Stimulated activated CD8-positive, alpha-beta memory T cell treated with anti-CD3 and anti-CD28 coated beads, Interleukin-15, amount 100 ng/mL, for 1 hour (primary cell): ENCODE measurements at regions not wholly inside any gene's neighbourhood (a gene's known extent, or its start where the extent isn't known, plus 50 kb on each side); places are given as distances from the start of the nearest gene placed in this dataset.

Experiments used
- DNase-seq: peaks from one replicate; pipeline ENCODE4 v3.0.0-alpha.2; 2020; ENCODE audit warnings: low read depth

DNA sequence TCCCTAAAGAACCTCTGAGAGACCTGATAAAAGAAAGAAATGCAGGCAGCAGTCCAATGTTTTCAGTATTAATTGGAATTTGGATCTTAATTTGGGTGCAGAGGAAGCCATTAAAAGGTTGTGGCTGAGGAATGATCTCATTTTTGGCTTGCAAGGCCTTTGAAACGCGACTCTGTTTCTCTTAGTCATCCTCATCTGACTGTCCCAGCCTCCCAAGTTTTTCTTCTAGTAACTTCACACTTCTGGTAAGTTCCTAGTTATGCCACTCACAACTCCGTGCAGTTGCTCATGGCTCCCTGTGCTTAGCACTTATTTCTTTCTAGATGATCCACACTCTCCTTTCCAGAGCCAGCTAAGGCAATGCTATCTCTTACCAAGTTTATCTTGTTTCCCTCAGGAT lies 147.4 kb upstream of the USP24 start:
- DNase-seq = no peak

DNA sequence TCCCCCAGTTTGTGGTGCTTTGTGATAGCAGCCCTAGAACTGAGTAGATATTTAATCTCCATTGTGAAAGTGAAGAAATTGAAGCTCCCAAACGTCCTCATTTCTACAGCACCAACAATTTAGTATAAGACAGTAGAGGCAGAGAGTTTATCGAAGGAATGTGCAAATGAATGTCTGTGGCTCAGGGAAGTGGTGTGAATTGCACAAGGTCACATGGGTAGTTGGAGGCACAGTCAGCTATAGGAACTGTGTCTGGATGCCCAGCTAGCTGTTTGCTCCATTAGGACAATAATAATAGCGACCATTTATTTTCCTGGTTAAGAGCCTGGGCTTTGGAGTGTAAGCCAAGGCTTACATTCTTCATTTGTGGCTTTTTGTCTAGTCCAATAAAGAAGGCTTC lies 144.4 kb upstream of the USP24 start:
- no peak for DNase-seq

DNA sequence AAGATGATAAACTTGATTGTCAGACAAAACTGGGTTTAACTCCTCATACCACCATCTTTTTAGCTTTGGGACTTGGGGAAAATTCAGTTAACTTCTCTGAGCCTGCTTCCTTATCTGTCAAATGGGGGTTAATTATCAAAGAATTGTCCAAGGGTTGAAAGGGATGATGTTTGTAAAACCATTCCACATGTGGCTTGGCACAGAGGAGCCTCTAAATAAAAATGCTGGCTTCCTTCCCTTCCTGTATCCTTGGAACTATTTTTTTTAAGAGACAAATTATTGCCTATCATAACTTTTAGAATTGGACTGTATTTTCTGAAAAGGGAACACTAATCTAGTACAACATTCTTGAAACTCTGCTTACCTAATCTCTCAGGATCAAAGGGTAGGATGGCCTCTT lies 143.4 kb upstream of the USP24 start:
- no peak for DNase-seq

DNA sequence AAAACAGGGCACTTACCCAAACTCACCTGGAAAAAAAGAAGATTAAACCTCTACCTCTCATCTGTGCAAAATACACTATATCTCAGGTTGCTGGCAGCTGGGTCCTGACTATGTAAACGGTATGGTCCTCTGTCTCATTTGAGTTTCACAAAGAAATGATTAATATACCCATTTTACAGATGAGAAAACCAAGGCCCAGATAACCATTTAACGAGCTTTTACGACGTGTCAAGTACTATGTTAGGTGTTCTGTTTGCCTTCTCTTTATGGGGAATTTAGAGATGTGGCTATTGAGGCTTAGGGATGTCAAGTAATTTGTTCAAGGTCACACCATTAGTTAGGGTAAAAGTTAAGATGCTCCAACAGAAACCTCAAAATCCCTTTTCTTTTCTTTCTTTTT lies 140.4 kb upstream of the USP24 start:
- no peak for DNase-seq

DNA sequence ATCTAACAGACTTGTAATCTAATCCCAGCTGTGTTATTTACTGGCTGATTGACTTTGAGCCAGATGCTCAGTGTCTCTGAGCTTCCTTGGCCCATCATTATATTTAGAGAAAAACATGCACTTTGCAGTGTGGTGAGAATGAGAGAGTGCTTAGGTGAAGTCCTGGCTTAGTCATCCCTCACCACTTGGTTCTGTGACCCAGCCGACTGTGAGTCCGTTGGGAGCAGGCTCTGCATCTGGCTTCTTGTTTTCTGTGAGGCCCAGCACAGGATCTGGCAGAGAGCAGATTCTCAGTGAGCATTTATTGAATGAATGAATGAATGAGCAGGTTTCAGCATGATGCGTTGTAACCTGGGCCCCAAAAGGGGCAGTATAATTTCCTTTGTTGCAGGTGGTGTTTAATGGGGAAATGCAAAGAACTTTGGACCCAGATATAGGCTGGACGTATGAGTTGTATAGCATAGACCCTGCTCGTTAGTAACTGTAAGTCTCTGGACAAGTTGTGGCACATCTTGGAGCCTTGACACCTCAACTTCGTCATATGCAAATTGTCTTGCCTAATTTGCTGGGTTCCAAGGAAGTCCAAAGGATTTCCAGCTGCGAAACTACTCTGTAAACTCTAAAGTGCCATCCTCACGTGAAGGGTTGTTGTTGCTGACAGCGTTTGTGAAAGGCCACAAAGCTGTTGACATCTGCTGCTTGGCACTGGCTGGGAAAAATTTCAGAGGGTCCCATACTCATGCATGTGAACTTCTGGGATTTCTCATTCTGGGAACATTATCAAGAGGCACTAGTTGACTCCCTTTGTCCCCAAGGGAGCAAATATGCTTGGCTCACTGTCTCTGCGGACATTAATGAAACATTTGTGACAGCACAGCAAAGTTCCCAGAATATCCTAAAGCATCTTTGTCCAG lies 138.8 kb upstream of the USP24 start:
- no peak for DNase-seq

DNA sequence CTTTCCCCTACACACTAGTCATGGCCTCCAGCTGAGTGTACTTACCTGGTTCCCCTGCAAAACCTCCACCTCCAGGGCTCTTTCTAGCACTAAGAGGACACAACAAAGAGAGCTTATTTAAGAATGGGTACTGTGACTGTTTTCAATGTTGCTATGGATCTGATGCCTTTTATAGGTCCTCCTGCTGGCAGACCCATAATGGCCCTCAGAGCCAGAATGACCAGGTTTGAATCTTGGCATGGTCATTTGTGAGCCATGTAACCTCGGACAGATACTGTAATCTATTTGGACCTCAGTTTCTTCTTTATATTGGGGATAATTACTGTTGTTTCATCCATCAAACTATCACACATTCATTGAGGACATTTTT lies 137.6 kb upstream of the USP24 start:
- no peak for DNase-seq

DNA sequence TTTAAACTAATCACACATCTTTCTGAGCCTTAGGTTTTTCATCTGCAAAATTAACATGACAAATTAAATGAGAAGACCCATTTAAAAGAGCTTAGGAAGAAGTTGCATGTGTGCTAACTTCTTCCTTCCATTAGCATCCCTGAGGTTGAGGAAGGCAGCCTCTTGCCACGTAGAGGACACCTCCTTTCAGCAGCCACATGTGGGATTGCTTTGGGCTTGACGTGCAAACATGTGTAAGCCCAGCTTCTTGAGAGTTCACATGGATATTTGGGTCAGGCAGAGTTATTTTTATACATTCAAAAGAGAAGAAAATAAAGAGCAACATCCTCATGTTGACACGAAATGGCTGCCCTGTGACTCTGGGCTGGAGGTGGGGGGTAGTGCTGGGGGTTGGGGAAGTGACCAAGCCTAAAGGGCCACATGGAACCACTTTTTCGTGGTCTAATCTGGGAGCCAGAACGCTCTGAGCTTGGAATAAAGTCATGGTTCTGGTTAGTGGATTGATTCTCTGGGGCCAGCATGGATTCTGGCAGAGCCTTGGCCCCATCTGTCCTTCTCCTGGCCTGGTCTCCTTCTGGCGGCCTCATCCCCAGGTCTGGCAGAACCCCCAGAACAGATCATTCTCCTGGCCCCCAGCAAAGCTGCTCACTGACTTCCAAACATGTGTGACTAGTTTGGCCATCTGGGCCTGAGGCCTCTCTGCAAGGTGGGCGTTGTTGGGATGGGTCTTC lies 137.1 kb upstream of the USP24 start:
- no peak for DNase-seq

DNA sequence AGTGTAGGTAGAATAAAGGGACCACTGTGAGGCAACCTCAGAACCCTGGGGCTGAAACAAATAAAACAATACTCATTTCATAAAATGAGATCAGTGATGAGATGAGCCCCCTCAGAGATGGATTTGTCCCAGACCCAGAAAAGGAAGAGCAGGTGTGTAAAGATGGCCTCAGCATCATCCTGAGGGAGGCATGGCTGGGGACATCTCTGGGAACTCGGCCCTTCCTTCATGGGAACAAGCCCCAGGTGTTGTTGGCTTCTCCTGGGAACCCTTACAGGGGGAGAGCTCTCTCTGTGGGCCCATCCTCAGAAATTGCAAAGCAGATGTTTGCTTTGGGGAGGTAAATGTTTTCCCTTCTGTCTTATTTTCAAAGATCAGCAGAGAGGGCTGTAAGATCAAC lies 133.2 kb upstream of the USP24 start:
- DNase-seq = no peak

DNA sequence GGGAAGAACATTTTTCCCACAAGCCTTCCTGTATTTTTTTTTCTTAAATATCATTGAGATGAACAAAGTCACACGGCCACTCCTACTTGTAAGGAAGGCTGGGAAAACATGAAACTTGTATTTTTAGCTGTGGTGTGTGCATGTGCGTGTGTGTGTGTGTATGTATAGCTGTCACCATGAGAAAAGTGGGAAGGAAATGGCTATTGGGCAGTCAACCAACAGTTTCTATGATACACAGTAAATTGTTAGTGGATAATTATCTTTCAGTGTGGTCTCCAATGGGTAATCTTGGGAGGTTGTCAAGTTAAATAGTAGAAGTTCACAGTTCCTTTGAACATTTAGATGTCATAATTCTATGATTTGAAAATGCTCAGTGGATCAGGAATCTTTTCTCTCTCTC lies 132.7 kb upstream of the USP24 start:
- no peak for DNase-seq

DNA sequence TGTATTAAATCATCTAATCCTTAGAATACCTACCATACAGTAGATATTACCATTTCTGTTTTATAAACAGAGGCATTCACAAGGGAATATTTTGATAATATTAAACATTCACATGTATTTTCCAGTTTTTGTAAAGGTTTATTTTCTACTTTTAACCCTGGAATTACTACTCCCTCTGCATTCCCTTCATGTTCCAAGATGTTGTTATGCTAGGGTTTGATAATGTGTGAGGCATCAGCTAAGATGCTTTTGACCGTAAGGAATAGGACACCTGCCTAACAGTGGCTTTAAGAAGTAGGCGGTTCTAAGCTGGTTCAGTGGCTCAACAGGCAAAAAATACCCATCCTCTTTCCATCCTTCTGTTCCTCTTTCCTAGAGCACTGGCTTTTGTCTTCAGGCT lies 131.9 kb upstream of the USP24 start:
- DNase-seq = no peak

DNA sequence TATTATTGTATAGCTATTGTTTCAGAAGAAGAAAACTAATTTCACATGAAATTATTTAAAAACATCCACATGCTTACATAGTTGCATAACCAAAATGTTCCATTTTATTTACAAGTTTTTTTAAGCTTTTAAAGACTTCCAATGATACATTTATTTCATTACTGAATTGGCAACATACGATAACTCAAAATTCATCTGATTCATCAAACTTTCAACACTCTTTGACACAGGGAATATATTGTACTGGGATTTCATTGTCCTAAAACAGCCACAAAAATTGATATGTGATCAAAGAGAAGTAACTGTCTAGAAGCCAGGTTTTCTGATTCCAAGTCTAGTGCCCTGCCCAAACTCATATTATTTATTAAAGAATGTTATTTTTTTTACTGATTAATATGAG lies 131.4 kb upstream of the USP24 start:
- DNase-seq = no peak

DNA sequence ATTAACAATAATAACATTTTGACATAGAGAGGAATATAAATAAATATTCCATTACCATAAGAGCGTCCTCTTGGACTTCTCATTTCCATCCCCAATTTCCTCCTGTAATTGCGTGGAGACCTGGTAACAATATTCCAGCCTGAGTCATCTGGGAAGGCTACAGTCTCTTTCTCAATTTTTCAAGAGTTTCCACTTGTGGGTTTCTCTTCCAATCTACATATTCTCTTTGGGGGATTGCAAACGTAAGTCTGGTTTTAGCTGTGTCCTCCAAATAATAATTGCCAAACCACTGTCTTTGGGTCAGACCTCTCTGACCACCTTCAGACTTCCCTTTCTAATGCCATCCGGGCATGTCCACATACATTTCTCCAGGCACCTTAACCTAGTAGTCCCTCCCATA lies 124.5 kb upstream of the USP24 start:
- no peak for DNase-seq

DNA sequence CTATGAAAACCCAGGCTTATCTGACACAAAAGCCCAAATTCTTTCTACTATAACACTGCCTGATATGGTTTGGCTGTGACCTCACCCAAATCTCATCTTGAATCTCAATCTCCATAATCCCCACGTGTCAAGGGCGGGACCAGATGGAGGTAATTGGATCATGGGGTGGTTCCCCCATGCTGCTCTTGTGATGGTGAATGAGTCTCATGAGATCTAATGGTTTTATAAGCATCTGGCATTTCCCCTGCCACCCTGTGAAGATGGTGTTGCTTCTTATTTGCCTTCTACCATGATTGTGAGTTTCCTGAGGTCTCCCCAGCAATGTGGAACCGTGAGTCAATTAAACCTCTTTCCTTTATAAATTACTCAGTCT lies 123.3 kb upstream of the USP24 start:
- DNase-seq = no peak

DNA sequence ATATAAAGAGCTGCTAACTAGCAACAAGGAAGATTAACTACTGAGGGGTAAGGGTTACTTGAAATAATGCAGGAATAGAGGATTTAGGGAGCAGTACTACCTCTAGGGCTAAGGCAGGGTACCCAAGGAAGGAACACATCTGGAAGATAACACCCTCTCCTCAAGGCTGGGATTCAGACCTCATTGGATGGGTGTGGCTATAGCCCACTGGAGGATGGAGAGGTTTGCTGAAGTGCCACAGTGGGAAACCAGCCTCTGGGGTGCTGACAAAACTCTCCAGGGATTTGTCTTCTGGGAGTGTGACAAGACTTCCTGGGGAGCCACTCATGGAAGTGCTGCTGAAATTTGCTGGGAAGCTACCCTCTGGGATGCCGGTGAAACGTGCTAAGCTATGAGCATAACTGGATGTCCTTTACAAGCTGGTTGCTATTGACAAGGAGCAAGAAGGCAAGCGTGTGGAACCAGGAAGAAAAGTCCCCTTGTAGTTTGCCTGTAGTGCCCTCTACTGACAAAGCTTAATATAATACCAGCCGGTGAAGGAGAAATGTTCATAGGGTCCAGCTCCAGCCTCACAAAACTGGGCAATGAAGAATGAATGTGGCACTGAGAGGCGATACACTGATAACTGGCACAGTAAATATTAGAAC lies 122.8 kb upstream of the USP24 start:
- DNase-seq = no peak

DNA sequence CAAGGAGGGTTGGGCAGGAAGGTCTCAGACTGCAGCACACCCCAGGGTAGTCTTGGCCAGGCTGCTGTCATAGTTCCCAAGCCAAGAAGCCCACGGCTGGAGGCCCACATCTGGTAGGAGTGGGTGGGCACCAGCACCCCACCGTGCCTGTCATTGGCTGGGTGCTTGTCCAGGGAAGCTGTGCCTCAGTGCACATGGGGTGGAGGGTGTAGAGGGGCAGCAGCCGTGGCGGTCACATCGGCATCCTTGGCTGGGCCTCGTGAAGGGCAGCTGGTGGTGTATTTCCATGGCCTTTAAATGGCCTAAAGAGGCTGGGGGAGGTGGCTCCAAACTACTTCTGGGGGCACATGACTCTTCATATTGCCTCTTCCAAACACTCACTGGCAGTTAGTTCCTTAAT lies 119.6 kb upstream of the USP24 start:
- no peak for DNase-seq

DNA sequence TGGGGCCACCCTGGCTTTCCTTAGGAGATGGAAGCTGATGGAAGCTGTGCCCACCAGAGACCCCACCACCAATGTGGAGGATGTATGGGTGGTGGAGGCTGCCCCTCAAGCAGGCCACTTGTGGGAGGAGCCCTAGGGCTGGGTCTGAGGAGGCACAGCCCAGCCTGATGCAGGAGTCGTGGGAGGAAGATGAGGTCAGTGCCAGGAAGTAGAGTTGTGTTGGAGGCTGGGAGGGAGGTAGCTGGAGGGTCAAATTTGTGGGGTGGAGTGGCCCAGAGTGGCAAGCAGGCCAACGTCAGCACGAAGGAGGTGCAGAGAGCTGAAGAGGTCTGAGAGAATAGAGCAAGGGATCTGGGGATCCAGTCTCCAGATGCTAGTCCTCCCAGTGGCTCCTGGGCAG lies 119.0 kb upstream of the USP24 start:
- DNase-seq = no peak

DNA sequence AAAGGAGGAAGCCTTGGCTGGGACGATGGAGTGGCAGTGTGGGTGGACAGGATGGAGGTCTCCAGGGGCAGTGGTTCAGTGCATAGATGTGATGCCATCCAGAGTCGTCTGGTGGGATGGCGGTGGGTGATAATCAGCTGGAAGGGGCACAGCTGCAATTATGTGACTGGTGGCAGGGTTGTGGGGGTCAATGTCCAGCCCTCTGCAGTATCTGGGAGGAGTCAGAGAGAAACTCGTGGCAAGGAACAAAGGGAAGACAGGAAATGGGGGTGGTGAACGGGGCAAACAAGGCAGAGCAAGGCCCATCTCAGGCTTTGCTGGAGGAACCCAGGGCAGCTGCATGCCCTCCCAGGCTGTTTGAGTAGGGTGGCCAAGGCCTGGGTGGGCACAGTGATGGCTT lies 118.3 kb upstream of the USP24 start:
- DNase-seq = no peak

DNA sequence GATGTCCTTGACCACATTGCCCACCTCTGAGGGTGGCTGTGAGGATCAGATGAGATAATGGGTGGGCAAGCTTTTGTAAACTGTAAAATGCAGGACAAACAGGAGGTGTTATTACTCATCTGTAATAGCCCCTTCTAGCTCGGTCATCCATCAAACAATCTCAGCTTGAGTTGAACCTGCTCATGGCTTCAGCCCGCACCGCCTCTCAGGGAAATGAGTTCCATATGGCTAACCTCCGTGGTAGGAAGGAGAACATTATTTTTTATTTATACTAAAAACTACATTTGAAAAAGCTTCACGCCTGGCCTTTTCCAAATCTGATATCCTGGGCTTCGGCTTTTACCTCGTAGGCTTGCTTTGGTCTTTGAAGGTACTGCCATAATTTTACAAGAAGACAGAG lies 116.2 kb upstream of the USP24 start:
- DNase-seq = no peak

DNA sequence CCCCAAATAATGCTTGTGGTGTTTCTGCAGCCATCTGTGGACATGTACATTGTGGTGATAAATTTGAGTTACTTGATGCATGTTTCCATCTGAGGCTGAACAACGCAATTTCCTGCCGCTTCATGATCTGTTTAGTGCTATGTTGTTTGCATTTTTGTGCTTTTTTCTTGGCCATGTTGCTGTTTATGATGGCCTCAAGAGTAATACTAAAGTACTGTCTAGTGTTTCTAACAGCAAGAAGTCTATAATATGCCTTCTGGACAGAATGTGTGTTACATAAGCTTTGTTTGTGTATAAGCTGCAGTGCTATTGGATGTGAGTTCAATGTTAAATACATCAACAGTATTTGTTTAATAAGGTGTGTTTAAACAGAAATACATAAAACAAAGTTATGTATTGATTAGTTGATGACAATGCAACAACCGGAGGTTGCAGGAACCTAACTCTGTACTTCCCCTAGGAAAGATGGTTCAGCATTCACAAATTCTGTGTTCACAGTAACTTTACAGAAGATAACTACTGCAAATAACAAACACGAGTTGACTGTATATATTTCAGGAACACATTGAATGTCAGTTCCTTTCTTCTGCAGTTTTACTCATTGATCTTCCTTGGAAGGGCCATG lies 114.8 kb upstream of the USP24 start:
- DNase-seq = no peak

DNA sequence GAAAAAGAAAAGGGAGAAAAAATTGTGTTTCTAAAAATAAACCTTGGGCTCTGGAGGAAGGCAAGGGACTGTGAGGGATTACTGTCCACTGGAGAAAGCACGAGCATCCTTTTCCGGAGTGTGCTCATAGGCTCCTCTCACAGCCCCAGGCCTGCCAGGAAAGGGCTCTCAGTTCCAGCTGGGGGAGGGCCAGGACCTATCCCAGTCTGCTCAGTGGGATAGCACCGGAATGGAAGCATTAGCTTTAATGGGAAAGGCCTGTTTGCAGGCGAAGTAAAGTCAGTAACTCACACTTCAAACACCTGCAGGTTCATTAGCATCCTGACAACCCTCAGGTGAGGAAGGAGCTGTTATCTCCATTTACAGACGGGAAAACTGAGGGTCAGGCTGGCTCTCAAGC lies 113.9 kb upstream of the USP24 start:
- DNase-seq = no peak

DNA sequence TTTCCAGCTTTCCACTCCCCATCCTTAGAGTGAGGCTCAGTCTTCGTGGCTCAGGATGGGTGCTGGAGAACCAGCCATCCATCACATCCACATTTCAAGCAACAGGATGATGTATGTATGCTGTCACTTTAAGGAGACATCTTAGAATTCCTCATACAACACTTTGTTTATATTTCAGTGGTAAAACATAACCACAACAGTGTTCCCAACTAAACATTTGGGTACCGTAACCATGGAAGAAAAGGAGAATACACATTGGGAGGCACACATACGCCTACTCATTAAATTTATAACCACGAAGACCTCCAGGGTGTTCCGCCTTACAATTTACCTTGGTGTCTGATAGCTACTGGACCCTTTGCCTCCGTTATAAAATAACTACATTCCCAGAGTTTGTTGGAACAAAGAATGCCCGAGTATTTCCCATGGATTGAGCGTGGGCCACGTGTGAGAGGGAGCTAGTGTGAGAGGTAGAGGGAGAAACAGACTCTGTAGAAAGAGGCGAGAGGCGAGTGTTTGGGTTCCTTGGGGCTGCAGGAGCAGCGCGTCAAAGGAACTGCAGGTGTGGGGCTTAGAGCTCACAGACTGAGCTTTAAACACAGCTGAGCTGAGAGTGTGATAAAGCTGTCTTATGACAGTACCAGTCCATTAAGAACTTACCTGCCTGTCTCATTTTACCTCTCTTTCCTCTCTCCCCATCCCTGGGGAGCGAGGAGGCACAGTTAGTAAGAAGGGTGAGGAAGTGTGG lies 111.5 kb upstream of the USP24 start:
- DNase-seq = no peak

DNA sequence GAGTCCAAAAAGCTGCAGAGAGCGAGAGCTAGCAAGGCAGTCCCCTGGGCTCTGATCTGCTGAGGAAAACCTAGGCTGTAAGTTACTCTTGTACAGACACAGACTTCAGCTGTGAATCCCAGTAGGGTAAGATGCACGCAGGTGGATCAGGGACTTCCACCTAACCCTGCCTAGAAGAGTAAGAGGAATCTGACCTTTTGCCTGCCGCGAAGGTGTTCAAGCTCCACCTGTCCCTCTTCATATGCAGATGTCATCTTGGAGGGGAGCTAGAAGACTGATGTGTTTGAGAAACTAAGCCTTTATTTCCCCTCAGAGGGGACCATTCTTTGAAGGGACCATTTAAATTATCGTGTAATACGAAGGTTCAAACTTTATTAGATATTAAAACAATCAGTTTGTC lies 108.6 kb upstream of the USP24 start:
- DNase-seq = no peak
